GM23338 (cell line): ENCODE measurements at regions not wholly inside any gene's neighbourhood (a gene's known extent, or its start where the extent isn't known, plus 50 kb on each side); places are given as distances from the start of the nearest gene placed in this dataset.

Source experiments
- ATAC-seq: fragments of 200-7000 bp; cut with Tn5 transposase; 3 replicates; pipeline ENCODE4 v1.9.1; 2020
- DNase-seq: peaks from one replicate; pipeline ENCODE4 v3.0.0-alpha.2; 2015; ENCODE audit warnings: low spot score
- H2AFZ ChIP-seq: fragments of 200-600 bp; sonication (generic); 2 replicates; pipeline ENCODE4 v1.8.0; 2016; ENCODE audit warnings: antibody characterized with exemption, mild to moderate bottlenecking, moderate library complexity
- H3F3A ChIP-seq: fragments of 200-600 bp; sonication (generic); replicated peaks from 2 replicates; pipeline ENCODE4 v1.8.0; 2017; ENCODE audit warnings: antibody characterized with exemption, mixed run types, low read depth
- H3K27ac ChIP-seq: fragments of 200-600 bp; sonication (generic); 2 replicates; pipeline ENCODE4 v1.6.1; 2016; ENCODE audit warnings: low read depth
- H3K27me3 ChIP-seq: fragments of 200-600 bp; sonication (generic); 2 replicates; pipeline ENCODE4 v1.8.0; 2016; ENCODE audit warnings: mild to moderate bottlenecking, mixed run types, moderate library complexity; ENCODE audit not compliant: insufficient read depth
- H3K36me3 ChIP-seq: fragments of 200-600 bp; sonication (generic); 2 replicates; pipeline ENCODE4 v1.8.0; 2016; ENCODE audit warnings: mild to moderate bottlenecking; ENCODE audit not compliant: insufficient read depth
- H3K4me1 ChIP-seq: fragments of 200-600 bp; sonication (generic); 2 replicates; pipeline ENCODE4 v1.8.0; 2016; ENCODE audit warnings: mild to moderate bottlenecking, moderate library complexity; ENCODE audit not compliant: insufficient read depth
- H3K4me2 ChIP-seq: fragments of 200-600 bp; sonication (generic); 2 replicates; pipeline ENCODE4 v1.7.1; 2017; ENCODE audit warnings: mixed run types
- H3K4me3 ChIP-seq: fragments of 200-600 bp; sonication (generic); 2 replicates; pipeline ENCODE4 v1.6.1; 2016; ENCODE audit warnings: mixed run types
- H3K79me2 ChIP-seq: fragments of 200-600 bp; sonication (generic); replicated peaks from 2 replicates; pipeline ENCODE4 v1.8.0; 2017; ENCODE audit warnings: mild to moderate bottlenecking; ENCODE audit not compliant: insufficient read depth
- H3K9me2 ChIP-seq: fragments of 200-600 bp; sonication (generic); 2 replicates; pipeline ENCODE4 v1.8.0; 2017; ENCODE audit not compliant: insufficient read depth
- H4K20me1 ChIP-seq: fragments of 200-600 bp; sonication (generic); replicated peaks from 2 replicates; pipeline ENCODE4 v1.8.0; 2017; ENCODE audit warnings: mild to moderate bottlenecking; ENCODE audit not compliant: insufficient read depth
- H3K27ac Mint-ChIP-seq: 2 replicates; pipeline ENCODE4 v1.8.0; 2020; ENCODE audit warnings: inconsistent platforms, mild to moderate bottlenecking, moderate library complexity, mixed read lengths
- H3K27me3 Mint-ChIP-seq: 3 replicates; pipeline ENCODE4 v1.8.0; 2022; ENCODE audit warnings: low read depth, mild to moderate bottlenecking, moderate library complexity, mixed read lengths, inconsistent platforms; ENCODE audit not compliant: insufficient read depth, poor library complexity
- H3K36me3 Mint-ChIP-seq: 3 replicates; pipeline ENCODE4 v1.8.0; 2021; ENCODE audit warnings: low read depth, mild to moderate bottlenecking, inconsistent platforms, moderate library complexity, mixed read lengths
- H3K4me1 Mint-ChIP-seq: 3 replicates; pipeline ENCODE4 v1.8.0; 2020; ENCODE audit warnings: mild to moderate bottlenecking, inconsistent platforms, mixed read lengths
- H3K4me3 Mint-ChIP-seq: 3 replicates; pipeline ENCODE4 v1.8.0; 2021; ENCODE audit warnings: moderate library complexity, mild to moderate bottlenecking, inconsistent platforms, mixed read lengths
- H3K9me3 Mint-ChIP-seq: 3 replicates; pipeline ENCODE4 v1.8.0; 2020; ENCODE audit warnings: moderate library complexity, mild to moderate bottlenecking, inconsistent platforms, mixed read lengths
- CREB1 ChIP-seq: fragments of 250-450 bp; sonication (Bioruptor Pico); IDR thresholded peaks from 2 replicates; pipeline ENCODE4 v1.5.0; 2020; ENCODE audit warnings: low read depth, mild to moderate bottlenecking, moderate library complexity
- CTCF ChIP-seq, 2 experiments: fragments of 200-600 bp in 1 of 2; sonication (generic) in 1 of 2; conservative IDR thresholded peaks; 2 replicates each; pipeline versions ENCODE4 v1.5.1 to v1.6.1; 2016 to 2017; ENCODE audit warnings: antibody characterized with exemption in 2 of 2, low read depth in 2 of 2, mild to moderate bottlenecking in 2 of 2, moderate library complexity in 1 of 2
- ETS1 ChIP-seq: IDR thresholded peaks from 2 replicates; pipeline ENCODE4 v1.6.1; 2016; ENCODE audit warnings: antibody characterized with exemption
- EZH2 ChIP-seq: fragments of 200-600 bp; sonication (generic); IDR thresholded peaks from one replicate; pipeline ENCODE4 v1.8.0; 2017; ENCODE audit warnings: antibody characterized with exemption, mild to moderate bottlenecking, low read depth; ENCODE audit not compliant: unreplicated experiment
- EZH2phosphoT487 ChIP-seq: fragments of 200-600 bp; sonication (generic); IDR thresholded peaks from one replicate; pipeline ENCODE4 v1.8.1; 2018; ENCODE audit warnings: antibody characterized with exemption; ENCODE audit not compliant: unreplicated experiment
- JUNB ChIP-seq: IDR thresholded peaks from one replicate; pipeline ENCODE4 v1.6.1; 2016; ENCODE audit warnings: antibody characterized with exemption; ENCODE audit not compliant: unreplicated experiment
- NANOG ChIP-seq: IDR thresholded peaks from 2 replicates; pipeline ENCODE4 v1.6.1; 2016; ENCODE audit warnings: antibody characterized with exemption, borderline replicate concordance
- POLR2AphosphoS5 ChIP-seq: IDR thresholded peaks from 2 replicates; pipeline ENCODE4 v1.6.1; 2016; ENCODE audit warnings: antibody characterized with exemption, low read depth
- ZNF114 ChIP-seq: fragments of 250-450 bp; sonication (Bioruptor Pico); IDR thresholded peaks from 2 replicates; pipeline ENCODE4 v1.5.0; 2020; ENCODE audit warnings: mild to moderate bottlenecking, moderate library complexity
- ZNF331 ChIP-seq: fragments of 250-450 bp; sonication (Bioruptor Pico); IDR thresholded peaks from 2 replicates; pipeline ENCODE4 v1.5.0; 2020; ENCODE audit warnings: low read depth, mild to moderate bottlenecking, moderate library complexity
- ZNF462 ChIP-seq: fragments of 250-450 bp; sonication (Bioruptor Pico); IDR thresholded peaks from 2 replicates; pipeline ENCODE4 v1.5.0; 2020; ENCODE audit warnings: mild to moderate bottlenecking, moderate library complexity
- TF ChIP-seq, protein P1 (sequence below): IDR thresholded peaks from one replicate; pipeline ENCODE4 v1.6.1; 2018; ENCODE audit warnings: antibody characterized with exemption; ENCODE audit not compliant: unreplicated experiment

DNA sequence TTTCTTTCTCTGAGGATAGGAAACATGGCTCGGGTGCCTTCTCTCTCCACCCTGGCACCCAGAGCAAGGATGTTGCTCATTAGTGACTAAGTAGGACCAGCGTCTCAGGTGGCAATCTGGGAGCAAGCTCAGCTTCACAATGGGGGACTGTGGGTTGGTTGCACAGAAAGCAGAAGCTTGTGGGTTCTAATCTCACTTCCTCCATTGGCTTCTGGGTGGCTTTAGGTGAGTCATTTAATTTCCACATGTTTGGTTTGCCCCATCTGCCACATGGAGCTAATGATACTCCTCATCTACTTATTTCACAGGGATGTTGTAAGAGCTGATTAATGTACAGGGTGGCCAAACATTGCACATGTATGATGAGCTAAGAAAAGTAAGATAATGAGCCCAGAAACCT is 54.8 kb upstream of the AKIRIN2 start:
- Histone ChIP-seq H3K27me3 (no peaks in the 10 kb centered on the region), H3K4me3 (no peak overlapping the region), H3K36me3 (no peaks in the 10 kb centered on the region), H3K27ac (no peak overlapping the region), H3K4me2 (no peak overlapping the region), H2AFZ (peak overlapping the region; percentile 89; the same call in 1 of the 2 replicates), H3K79me2 (no peaks in the 10 kb centered on the region), H3F3A (no peaks in the 10 kb centered on the region), H3K4me1 (peaks cover 5% of the 10 kb centered on the region; the same call in 1 of the 2 replicates), H3K9me2 (no peaks in the 10 kb centered on the region), H4K20me1 (no peaks in the 10 kb centered on the region)
- TF ChIP-seq CREB1 = no peak
- TF ChIP-seq, protein P1, sequence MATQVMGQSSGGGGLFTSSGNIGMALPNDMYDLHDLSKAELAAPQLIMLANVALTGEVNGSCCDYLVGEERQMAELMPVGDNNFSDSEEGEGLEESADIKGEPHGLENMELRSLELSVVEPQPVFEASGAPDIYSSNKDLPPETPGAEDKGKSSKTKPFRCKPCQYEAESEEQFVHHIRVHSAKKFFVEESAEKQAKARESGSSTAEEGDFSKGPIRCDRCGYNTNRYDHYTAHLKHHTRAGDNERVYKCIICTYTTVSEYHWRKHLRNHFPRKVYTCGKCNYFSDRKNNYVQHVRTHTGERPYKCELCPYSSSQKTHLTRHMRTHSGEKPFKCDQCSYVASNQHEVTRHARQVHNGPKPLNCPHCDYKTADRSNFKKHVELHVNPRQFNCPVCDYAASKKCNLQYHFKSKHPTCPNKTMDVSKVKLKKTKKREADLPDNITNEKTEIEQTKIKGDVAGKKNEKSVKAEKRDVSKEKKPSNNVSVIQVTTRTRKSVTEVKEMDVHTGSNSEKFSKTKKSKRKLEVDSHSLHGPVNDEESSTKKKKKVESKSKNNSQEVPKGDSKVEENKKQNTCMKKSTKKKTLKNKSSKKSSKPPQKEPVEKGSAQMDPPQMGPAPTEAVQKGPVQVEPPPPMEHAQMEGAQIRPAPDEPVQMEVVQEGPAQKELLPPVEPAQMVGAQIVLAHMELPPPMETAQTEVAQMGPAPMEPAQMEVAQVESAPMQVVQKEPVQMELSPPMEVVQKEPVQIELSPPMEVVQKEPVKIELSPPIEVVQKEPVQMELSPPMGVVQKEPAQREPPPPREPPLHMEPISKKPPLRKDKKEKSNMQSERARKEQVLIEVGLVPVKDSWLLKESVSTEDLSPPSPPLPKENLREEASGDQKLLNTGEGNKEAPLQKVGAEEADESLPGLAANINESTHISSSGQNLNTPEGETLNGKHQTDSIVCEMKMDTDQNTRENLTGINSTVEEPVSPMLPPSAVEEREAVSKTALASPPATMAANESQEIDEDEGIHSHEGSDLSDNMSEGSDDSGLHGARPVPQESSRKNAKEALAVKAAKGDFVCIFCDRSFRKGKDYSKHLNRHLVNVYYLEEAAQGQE = no peak
- no peak for TF ChIP-seq EZH2phosphoT487
- TF ChIP-seq NANOG = no peak
- no peak for TF ChIP-seq EZH2
- no peak for TF ChIP-seq ZNF462 (CRISPR knock-in tag)
- no peak for TF ChIP-seq JUNB
- TF ChIP-seq ZNF331 = no peak
- no peak for TF ChIP-seq ETS1
- no peak for TF ChIP-seq ZNF114 (CRISPR knock-in tag)
- TF ChIP-seq CTCF (conservative IDR thresholded peaks at IDR 0.05; ENCODE audit: low read depth in 2 of 2) = no peak
- TF ChIP-seq POLR2AphosphoS5 = no peak
- Mint-ChIP-seq H3K36me3 (no peaks in the 10 kb centered on the region; the same call in 2 of the 3 replicates), H3K9me3 (peaks cover 10% of the 10 kb centered on the region; the same call in 2 of the 3 replicates), H3K4me1 (peaks cover 13% of the 10 kb centered on the region), H3K4me3 (no peak overlapping the region), H3K27ac (no peak overlapping the region), H3K27me3 (peaks cover 5% of the 10 kb centered on the region)
- DNase-seq = no peak
- ATAC-seq = no peak
